ENCODE measurements at regions not wholly inside any gene's neighbourhood (a gene's known extent, or its start where the extent isn't known, plus 50 kb on each side); places are given as distances from the start of the nearest gene placed in this dataset.

- no peak overlapping the region; the same call in 1 of the 2 replicates for H3K27ac Mint-ChIP-seq
- peaks cover 4% of the 10 kb centered on the region for H3K4me1 Mint-ChIP-seq
- peaks cover 18% of the 10 kb centered on the region for H3K9me3 Mint-ChIP-seq
- ChIA-PET POLR2A (interaction anchor here (0.6 kb wide), 1 partner anchor 11 kb away, joined by 3 read pairs; no protein-coding TSS in a partner anchor), CTCF (no interaction called here)
- no peaks in the 10 kb centered on the region for H3K27me3 Mint-ChIP-seq (ENCODE audit: low read depth)
- no peaks in the 10 kb centered on the region for H3K36me3 Mint-ChIP-seq
- no peak for ATAC-seq
- DNase-seq (ENCODE audit: low spot score), result no peak
- no peak overlapping the region for H3K4me3 Mint-ChIP-seq
- no peak for TF ChIP-seq ZSCAN18 (CRISPR knock-in tag; IDR thresholded peaks at IDR 0.05)
- no peak for TF ChIP-seq CBFB (CRISPR knock-in tag; IDR thresholded peaks at IDR 0.05; ENCODE audit: low read depth)
- no peak for TF ChIP-seq ETV6 (CRISPR knock-in tag; IDR thresholded peaks at IDR 0.05)
- no peak for TF ChIP-seq JUN (CRISPR knock-in tag; IDR thresholded peaks at IDR 0.05)
- no peak for TF ChIP-seq MLX (CRISPR knock-in tag; IDR thresholded peaks at IDR 0.05)
- no peak for TF ChIP-seq ZNF219 (CRISPR knock-in tag; IDR thresholded peaks at IDR 0.05; ENCODE audit: borderline replicate concordance)
- TF ChIP-seq ZNF512 (CRISPR knock-in tag; IDR thresholded peaks at IDR 0.05; ENCODE audit: borderline replicate concordance), result no peak
- no peak for TF ChIP-seq FOXK1 (CRISPR knock-in tag; IDR thresholded peaks at IDR 0.05)
- TF ChIP-seq ZBTB21 (CRISPR knock-in tag; IDR thresholded peaks at IDR 0.05; ENCODE audit: borderline replicate concordance), result no peak
- TF ChIP-seq TCF7 (CRISPR knock-in tag; IDR thresholded peaks at IDR 0.05; ENCODE audit: low read depth), result no peak
- TF ChIP-seq MXD4 (CRISPR knock-in tag; IDR thresholded peaks at IDR 0.05; ENCODE audit: borderline replicate concordance), result no peak
- no peak for TF ChIP-seq CDX4 (CRISPR knock-in tag; IDR thresholded peaks at IDR 0.05; ENCODE audit: borderline replicate concordance)
Observed at GRCh38 chr15:93942269-93942694, 289.1 kb upstream of the MCTP2 start.

GRCh38 chr15:93941697-93942096, 289.7 kb upstream of the MCTP2 start:
- no peaks in the 10 kb centered on the region for H3K36me3 Mint-ChIP-seq
- H3K9me3 Mint-ChIP-seq, result peaks cover 16% of the 10 kb centered on the region
- H3K4me3 Mint-ChIP-seq, result no peak overlapping the region
- CTCF ChIA-PET, result no interaction called here
- POLR2A ChIA-PET, result no interaction called here
- DNase-seq (ENCODE audit: low spot score), result no peak
- TF ChIP-seq ARID4B (CRISPR knock-in tag; IDR thresholded peaks at IDR 0.05; ENCODE audit: borderline replicate concordance), result no peak
- ATAC-seq, result no peak
- H3K27me3 Mint-ChIP-seq (ENCODE audit: low read depth), result no peaks in the 10 kb centered on the region
- no peak overlapping the region for H3K27ac Mint-ChIP-seq
- H3K4me1 Mint-ChIP-seq, result peaks cover 4% of the 10 kb centered on the region

- no peak overlapping the region for H3K27ac Mint-ChIP-seq
- no peaks in the 10 kb centered on the region for H3K27me3 Mint-ChIP-seq (ENCODE audit: low read depth)
- H3K9me3 Mint-ChIP-seq, result peaks cover 7% of the 10 kb centered on the region
- H3K4me1 Mint-ChIP-seq, result peaks cover 4% of the 10 kb centered on the region
- no peaks in the 10 kb centered on the region for H3K36me3 Mint-ChIP-seq
- DNase-seq (ENCODE audit: low spot score) (no peak), ATAC-seq (no peak)
- POLR2A ChIA-PET, result interaction anchor here (0.7 kb wide), 1 partner anchor 51 kb away, joined by 5 read pairs; no protein-coding TSS in a partner anchor
- H3K4me3 Mint-ChIP-seq, result no peak overlapping the region
- CTCF ChIA-PET, result no interaction called here
- no peak for TF ChIP-seq MAX (CRISPR knock-in tag; IDR thresholded peaks at IDR 0.05)
- TF ChIP-seq NFE2L1 (CRISPR knock-in tag; IDR thresholded peaks at IDR 0.05), result no peak
- no peak for TF ChIP-seq ATF1 (CRISPR knock-in tag; IDR thresholded peaks at IDR 0.05)
- no peak for TF ChIP-seq ZNF232 (CRISPR knock-in tag; IDR thresholded peaks at IDR 0.05)
- no peak for TF ChIP-seq NR1H2 (CRISPR knock-in tag; IDR thresholded peaks at IDR 0.05)
- TF ChIP-seq AFF4 (CRISPR knock-in tag; IDR thresholded peaks at IDR 0.05; ENCODE audit: borderline replicate concordance), result no peak
- no peak for TF ChIP-seq NR3C1 (CRISPR knock-in tag; conservative IDR thresholded peaks at IDR 0.05; ENCODE audit: low read depth)
Observed at GRCh38 chr15:93940226-93940625, 291.1 kb upstream of the MCTP2 start.
